ENCODE measurements at regions not wholly inside any gene's neighbourhood (a gene's known extent, or its start where the extent isn't known, plus 50 kb on each side); places are given as distances from the start of the nearest gene placed in this dataset.

DNA sequence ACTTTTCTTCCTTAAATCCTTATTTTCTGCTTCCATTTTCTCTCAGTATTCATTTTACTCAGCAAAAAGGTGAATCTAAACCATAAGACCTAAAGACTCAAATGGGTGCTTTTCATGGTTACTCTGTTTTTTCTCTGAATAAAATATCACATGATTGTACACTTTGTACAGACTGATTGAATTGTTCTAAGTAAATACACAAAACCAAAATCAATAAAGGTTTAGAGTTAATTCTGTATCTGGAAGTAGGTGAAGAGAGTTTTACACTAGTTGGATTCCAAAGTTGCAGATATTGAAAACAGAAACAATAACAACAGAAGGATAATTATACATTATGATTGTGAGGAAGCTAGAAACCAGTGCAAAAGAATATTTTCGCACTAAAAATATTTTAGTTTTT lies 546.2 kb downstream of the TUSC7 start:
- no peaks in the 10 kb centered on the region for H3K36me3 ChIP-seq (ENCODE audit: insufficient read depth)
- H3K27ac ChIP-seq = no peak overlapping the region
- no peaks in the 10 kb centered on the region for H3K4me1 ChIP-seq (ENCODE audit: low read depth, poor library complexity, severe bottlenecking)
- TF ChIP-seq, protein P1, sequence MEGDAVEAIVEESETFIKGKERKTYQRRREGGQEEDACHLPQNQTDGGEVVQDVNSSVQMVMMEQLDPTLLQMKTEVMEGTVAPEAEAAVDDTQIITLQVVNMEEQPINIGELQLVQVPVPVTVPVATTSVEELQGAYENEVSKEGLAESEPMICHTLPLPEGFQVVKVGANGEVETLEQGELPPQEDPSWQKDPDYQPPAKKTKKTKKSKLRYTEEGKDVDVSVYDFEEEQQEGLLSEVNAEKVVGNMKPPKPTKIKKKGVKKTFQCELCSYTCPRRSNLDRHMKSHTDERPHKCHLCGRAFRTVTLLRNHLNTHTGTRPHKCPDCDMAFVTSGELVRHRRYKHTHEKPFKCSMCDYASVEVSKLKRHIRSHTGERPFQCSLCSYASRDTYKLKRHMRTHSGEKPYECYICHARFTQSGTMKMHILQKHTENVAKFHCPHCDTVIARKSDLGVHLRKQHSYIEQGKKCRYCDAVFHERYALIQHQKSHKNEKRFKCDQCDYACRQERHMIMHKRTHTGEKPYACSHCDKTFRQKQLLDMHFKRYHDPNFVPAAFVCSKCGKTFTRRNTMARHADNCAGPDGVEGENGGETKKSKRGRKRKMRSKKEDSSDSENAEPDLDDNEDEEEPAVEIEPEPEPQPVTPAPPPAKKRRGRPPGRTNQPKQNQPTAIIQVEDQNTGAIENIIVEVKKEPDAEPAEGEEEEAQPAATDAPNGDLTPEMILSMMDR (conservative IDR thresholded peaks at IDR 0.05; ENCODE audit: low read depth, low read length) = no peak
- no peaks in the 10 kb centered on the region for H3K27me3 ChIP-seq (ENCODE audit: insufficient read depth, low read depth)
- H4K20me1 ChIP-seq (ENCODE audit: insufficient read depth) = no peaks in the 10 kb centered on the region
- H2AFZ ChIP-seq (ENCODE audit: low read depth) = no peak overlapping the region
- no peaks in the 10 kb centered on the region for H3K79me2 ChIP-seq (ENCODE audit: insufficient read depth, low read depth)
- H3K4me3 ChIP-seq (IDR thresholded peaks at IDR 0.05; ENCODE audit: insufficient read depth, low read depth, low read length) = no peak overlapping the region
- H3K9ac ChIP-seq = no peak overlapping the region
- no peak overlapping the region for H3K4me2 ChIP-seq

DNA sequence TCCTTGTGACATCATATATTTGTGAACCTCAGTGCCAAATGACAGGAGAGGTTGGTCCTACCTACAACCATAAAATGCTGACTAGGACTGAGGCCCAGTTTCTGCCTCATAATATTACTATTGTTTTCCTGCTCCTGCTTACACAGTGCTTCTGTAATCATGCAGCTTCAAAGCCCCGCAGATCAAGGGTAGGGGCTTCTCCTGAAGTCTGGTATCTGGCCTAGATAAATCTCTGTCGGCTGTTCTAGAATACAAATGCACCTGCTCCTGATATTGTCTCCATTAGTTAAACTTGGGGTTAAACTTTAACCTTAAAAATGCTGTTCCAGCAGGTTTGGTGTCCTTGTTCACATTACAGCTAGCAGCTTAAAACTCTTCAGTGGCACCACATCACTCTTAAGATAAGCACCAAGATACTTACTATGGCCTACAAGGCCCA lies 552.4 kb downstream of the TUSC7 start:
- TF ChIP-seq, protein P1 (conservative IDR thresholded peaks at IDR 0.05; ENCODE audit: low read depth, low read length) = no peak
- no peak overlapping the region for H3K27ac ChIP-seq

DNA sequence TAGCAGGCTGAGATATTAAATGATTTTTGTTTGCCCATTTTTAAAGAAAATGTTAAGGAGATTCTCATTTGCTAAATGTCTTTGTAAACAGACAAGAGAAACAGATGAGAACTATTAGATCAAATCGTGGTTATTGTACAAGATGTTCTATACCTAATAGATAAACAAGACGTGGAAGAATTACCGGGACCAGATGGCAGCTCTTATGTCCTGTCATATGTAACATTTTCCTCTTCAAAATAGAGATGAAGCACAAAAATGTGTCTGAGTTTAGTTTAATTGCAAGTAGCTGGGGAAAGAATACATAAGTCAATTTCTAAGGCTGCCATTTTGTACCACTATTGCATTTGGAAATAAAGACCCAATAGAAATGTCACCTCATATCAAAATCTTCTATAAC lies 553.7 kb downstream of the TUSC7 start:
- TF ChIP-seq, protein P1 (conservative IDR thresholded peaks at IDR 0.05; ENCODE audit: low read depth, low read length) = no peak
- no peak overlapping the region for H3K27ac ChIP-seq
- no peak overlapping the region for H3K9ac ChIP-seq
- H4K20me1 ChIP-seq (ENCODE audit: insufficient read depth) = no peaks in the 10 kb centered on the region
- no peaks in the 10 kb centered on the region for H3K79me2 ChIP-seq (ENCODE audit: insufficient read depth, low read depth)
- no peaks in the 10 kb centered on the region for H3K4me1 ChIP-seq (ENCODE audit: low read depth, poor library complexity, severe bottlenecking)
- H2AFZ ChIP-seq (ENCODE audit: low read depth) = no peak overlapping the region
- no peaks in the 10 kb centered on the region for H3K36me3 ChIP-seq (ENCODE audit: insufficient read depth)
- H3K4me3 ChIP-seq (IDR thresholded peaks at IDR 0.05; ENCODE audit: insufficient read depth, low read depth, low read length) = no peak overlapping the region
- H3K4me2 ChIP-seq = no peak overlapping the region
- H3K27me3 ChIP-seq (ENCODE audit: insufficient read depth, low read depth) = no peaks in the 10 kb centered on the region

More for the DNA sequence above, 552.4 kb downstream of the TUSC7 start:
- no peak overlapping the region for H2AFZ ChIP-seq (ENCODE audit: low read depth)
- no peaks in the 10 kb centered on the region for H3K79me2 ChIP-seq (ENCODE audit: insufficient read depth, low read depth)
- H3K27me3 ChIP-seq (ENCODE audit: insufficient read depth, low read depth) = no peaks in the 10 kb centered on the region
- no peaks in the 10 kb centered on the region for H3K4me1 ChIP-seq (ENCODE audit: low read depth, poor library complexity, severe bottlenecking)
- H3K36me3 ChIP-seq (ENCODE audit: insufficient read depth) = no peaks in the 10 kb centered on the region
- H3K4me2 ChIP-seq = no peak overlapping the region
- no peak overlapping the region for H3K9ac ChIP-seq
- H4K20me1 ChIP-seq (ENCODE audit: insufficient read depth) = no peaks in the 10 kb centered on the region
- no peak overlapping the region for H3K4me3 ChIP-seq (IDR thresholded peaks at IDR 0.05; ENCODE audit: insufficient read depth, low read depth, low read length)

DNA sequence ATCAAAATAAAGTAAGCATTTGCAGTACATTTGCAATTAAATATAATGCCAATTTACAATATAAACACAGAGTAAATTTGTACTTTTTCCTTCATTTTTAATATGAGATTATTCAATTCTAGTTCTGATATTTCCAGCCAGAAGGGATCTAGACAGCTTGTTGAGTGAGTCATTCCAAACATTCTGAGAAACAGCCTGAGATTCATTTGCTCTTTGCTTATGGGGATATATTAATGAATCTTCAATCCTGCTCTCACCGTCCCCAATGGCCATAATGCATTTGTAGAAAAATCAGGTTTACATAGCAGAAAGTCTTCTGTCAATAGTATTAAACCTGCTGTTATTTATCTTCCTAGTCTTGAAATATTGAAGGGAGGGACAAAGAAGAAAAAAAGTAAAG lies 554.2 kb downstream of the TUSC7 start:
- Histone ChIP-seq H3K27ac (no peak overlapping the region), H4K20me1 (ENCODE audit: insufficient read depth) (no peaks in the 10 kb centered on the region), H3K4me3 (IDR thresholded peaks at IDR 0.05; ENCODE audit: insufficient read depth, low read depth, low read length) (no peak overlapping the region), H3K27me3 (ENCODE audit: insufficient read depth, low read depth) (no peaks in the 10 kb centered on the region), H3K4me2 (no peak overlapping the region), H3K9ac (no peak overlapping the region), H2AFZ (ENCODE audit: low read depth) (no peak overlapping the region), H3K79me2 (ENCODE audit: insufficient read depth, low read depth) (no peaks in the 10 kb centered on the region), H3K36me3 (ENCODE audit: insufficient read depth) (no peaks in the 10 kb centered on the region), H3K4me1 (ENCODE audit: low read depth, poor library complexity, severe bottlenecking) (no peaks in the 10 kb centered on the region)
- TF ChIP-seq, protein P1 (conservative IDR thresholded peaks at IDR 0.05; ENCODE audit: low read depth, low read length) = no peak

Measured in KMS-11 (cell line).